ENCODE measurements at regions not wholly inside any gene's neighbourhood (a gene's known extent, or its start where the extent isn't known, plus 50 kb on each side); places are given as distances from the start of the nearest gene placed in this dataset.

DNA sequence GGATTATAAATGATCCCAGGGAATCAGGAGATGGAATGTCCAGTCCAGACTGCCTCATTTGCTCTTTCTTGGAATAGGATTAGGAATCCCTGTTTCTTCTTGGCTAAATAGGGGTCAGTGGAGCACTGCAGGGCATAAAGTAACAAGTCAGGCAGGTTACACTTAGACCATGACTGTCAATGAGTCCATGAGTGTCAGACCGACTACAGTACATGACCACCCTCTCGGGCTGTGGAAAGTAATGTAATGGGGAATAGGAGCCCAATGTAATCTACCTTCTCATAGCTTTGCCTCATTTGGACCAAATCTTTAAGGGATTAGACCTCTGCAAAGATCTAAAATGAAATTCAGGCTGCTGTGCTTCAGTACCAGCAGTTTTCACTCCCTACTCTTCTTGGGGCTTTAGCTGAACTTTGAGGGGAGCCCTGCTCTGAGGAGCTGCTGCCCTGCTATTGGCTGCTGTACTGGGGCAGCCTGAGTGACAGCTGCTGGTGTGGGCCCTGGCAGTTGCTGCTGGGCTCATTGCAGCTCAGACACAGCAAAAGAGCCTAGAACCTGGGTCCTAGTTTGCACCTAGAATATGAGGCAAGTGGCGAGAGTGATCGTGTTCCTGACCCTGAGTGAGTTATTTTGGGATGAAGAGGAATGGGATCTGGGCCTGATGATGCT is 62.2 kb upstream of the OR4E1 start:
- no peak for DNase-seq (ENCODE audit: insufficient read length, low spot score)
- TF ChIP-seq, protein P1, sequence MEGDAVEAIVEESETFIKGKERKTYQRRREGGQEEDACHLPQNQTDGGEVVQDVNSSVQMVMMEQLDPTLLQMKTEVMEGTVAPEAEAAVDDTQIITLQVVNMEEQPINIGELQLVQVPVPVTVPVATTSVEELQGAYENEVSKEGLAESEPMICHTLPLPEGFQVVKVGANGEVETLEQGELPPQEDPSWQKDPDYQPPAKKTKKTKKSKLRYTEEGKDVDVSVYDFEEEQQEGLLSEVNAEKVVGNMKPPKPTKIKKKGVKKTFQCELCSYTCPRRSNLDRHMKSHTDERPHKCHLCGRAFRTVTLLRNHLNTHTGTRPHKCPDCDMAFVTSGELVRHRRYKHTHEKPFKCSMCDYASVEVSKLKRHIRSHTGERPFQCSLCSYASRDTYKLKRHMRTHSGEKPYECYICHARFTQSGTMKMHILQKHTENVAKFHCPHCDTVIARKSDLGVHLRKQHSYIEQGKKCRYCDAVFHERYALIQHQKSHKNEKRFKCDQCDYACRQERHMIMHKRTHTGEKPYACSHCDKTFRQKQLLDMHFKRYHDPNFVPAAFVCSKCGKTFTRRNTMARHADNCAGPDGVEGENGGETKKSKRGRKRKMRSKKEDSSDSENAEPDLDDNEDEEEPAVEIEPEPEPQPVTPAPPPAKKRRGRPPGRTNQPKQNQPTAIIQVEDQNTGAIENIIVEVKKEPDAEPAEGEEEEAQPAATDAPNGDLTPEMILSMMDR (IDR thresholded peaks at IDR 0.05; ENCODE audit: insufficient read depth, missing control alignments), result no peak
- no peak for FAIRE-seq

DNA sequence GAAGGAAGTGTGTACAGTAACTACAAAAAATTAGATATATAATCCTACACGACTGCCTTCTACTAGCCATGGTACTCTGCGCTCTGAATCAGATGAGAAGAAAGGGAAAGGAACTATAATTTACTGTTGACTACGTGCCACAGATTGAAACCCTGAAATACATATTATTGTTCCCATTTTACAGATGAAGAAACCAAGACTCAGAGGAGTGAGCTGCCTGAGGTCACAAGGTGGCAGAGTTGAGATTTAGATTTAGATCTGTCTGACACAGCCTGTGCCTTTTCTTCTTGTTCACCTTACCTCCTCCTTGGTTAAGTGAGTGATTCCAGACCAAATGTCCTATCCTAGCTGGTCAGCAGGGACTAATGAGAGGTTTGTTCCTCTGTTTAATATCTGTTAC is 61.6 kb upstream of the OR4E1 start:
- DNase-seq (ENCODE audit: insufficient read length, low spot score), result no peak
- FAIRE-seq, result no peak
- TF ChIP-seq, protein P1 (IDR thresholded peaks at IDR 0.05; ENCODE audit: insufficient read depth, missing control alignments), result no peak

DNA sequence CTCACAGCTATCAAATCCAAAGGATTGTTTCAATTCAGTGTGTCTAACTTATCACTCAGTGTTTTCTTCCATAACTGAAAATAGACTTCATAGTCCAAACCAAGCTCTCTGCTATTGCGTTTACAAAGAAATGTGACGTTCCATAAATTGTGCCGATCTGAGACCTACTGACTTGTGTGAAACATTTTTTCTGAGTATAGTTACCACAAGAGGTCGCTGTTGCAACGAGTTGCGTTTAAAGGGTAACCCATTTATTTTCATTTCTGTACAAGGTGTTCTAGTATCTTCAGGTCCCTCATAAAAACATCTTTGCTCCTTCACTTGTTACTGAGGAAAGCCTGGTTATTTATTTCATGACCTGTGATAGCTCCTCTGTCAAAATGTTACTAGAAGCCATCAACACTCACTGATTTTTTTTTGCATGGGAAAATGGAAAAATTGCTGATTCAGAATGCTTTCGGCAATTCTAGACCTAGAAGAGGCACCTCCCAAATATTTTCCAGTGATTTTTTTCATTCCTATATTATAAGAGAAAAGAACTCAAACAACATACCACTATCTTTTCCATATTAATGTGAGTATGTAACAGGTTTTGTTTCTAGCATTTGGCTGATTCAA is 60.9 kb upstream of the OR4E1 start:
- FAIRE-seq (no peak), DNase-seq (ENCODE audit: insufficient read length, low spot score) (no peak)
- TF ChIP-seq, protein P1 (IDR thresholded peaks at IDR 0.05; ENCODE audit: insufficient read depth, missing control alignments), result peak; percentile 77

DNA sequence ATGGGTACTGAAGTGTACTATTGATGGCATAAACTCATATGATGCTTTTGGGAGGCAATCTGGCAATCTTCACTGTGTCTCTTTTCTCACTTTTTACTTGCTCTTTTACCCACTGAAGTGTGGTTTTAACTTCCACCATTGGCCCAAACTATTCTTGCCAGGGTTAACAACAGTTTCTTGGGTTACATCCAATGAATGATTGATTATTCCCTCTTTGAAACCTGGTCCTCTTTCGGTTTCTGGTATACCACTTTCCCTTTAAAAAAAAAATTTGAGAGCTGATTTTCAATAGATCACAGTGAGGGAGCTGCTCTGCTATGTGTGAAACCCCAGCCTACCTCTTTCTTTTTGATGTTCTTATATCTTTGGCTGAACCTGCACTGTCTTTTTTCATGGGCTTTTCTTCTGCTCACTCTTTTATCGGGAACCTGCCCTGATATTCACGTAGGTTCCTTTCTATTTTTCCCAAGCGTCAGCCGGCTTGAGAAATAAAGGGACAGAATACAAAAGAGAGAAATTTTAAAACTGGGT is 56.1 kb upstream of the OR4E1 start:
- TF ChIP-seq, protein P1 (IDR thresholded peaks at IDR 0.05; ENCODE audit: insufficient read depth, missing control alignments), result no peak
- DNase-seq (ENCODE audit: insufficient read length, low spot score) (no peak), FAIRE-seq (no peak)

DNA sequence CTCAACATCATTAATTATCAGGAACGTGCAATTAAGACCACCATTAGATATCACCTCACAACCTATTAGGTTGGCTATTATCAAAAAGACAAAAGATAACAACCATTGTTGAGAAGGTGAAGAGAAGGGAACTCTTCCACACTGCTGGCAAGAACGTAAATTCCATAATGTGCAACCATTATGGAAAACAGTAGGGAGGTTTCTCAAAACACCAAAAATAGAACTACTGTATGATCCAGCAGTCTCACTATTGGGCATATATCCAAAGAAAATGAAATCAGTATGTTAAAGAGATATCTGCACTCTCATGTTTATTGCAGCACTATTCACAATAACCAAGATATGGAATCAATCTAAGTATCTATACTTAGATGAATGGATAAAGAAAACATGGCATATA is 51.6 kb upstream of the OR4E1 start:
- no peak for FAIRE-seq
- no peak for DNase-seq (ENCODE audit: insufficient read length, low spot score)
- TF ChIP-seq, protein P1 (IDR thresholded peaks at IDR 0.05; ENCODE audit: insufficient read depth, missing control alignments), result no peak

DNA sequence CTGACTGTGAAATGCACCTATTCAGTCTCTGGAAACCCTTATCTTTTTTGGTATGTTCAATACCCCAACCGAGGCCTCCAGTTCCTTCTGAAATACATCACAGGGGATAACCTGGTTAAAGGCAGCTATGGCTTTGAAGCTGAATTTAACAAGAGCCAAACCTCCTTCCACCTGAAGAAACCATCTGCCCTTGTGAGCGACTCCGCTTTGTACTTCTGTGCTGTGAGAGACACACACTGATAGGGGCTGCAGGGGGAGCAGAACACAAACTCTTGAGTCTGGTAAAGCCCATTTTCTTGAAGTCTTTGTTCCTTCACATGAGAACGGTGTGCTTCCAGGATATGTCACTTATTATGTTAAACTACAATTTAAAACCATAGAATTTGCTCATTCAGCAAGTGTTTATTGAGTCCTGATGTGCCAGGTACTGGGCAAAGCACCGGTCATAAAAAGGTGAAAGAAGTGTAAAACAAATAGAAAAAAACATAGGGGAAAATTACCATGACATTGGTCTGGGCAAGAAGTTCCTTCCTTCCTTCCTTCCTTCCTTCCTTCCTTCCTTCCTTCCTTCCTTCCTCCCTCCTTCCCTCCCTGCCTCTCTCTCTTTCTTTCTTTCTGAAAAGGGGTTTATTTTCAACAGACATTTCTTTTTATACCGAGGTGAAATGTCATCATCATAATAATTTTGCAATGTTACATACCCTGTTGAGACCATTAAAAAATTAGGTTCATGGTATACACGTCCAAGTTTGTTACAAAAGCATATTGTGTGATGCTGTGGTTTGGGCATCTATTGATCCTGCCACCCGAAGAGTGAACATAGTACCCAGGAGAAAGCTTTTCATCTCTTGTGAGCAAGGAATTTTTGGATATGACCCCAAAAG is 50.7 kb upstream of the OR4E1 start:
- TF ChIP-seq, protein P1 (IDR thresholded peaks at IDR 0.05; ENCODE audit: insufficient read depth, missing control alignments), result no peak
- DNase-seq (ENCODE audit: insufficient read length, low spot score) (no peak), FAIRE-seq (no peak)

Measured in D721Med (cell line).